CD4-positive, alpha-beta T cell treated with Interleukin-2 at 100 ng/mL for 4 hours (primary cell): ENCODE measurements at regions not wholly inside any gene's neighbourhood (a gene's known extent, or its start where the extent isn't known, plus 50 kb on each side); places are given as distances from the start of the nearest gene placed in this dataset.

Experiments
- DNase-seq: peaks from one replicate; pipeline ENCODE4 v3.0.0-alpha.2; 2020; ENCODE audit warnings: low spot score

- DNase-seq: no peak
Measured at GRCh38 chr10:129020651-129021330, 446.2 kb upstream of the MGMT start.

- no peak for DNase-seq
Measured at GRCh38 chr10:129021594-129022304, 445.3 kb upstream of the MGMT start.

GRCh38 chr10:129023082-129023481 is 444.0 kb upstream of the MGMT start:
- DNase-seq: no peak

GRCh38 chr10:129024046-129024445 is 443.0 kb upstream of the MGMT start:
- DNase-seq: no peak

- DNase-seq: no peak
Measured at GRCh38 chr10:129025787-129026186, 441.3 kb upstream of the MGMT start.

GRCh38 chr10:129027906-129028305 is 439.1 kb upstream of the MGMT start:
- DNase-seq: no peak

GRCh38 chr10:129028451-129028850 is 438.6 kb upstream of the MGMT start:
- DNase-seq: no peak

GRCh38 chr10:129029051-129029450 is 438.0 kb upstream of the MGMT start:
- no peak for DNase-seq

GRCh38 chr10:129029851-129030602 is 437.0 kb upstream of the MGMT start:
- no peak for DNase-seq

- no peak for DNase-seq
Measured at GRCh38 chr10:129030603-129030895, 436.5 kb upstream of the MGMT start.

- peak; percentile 21 for DNase-seq
Measured at GRCh38 chr10:129030996-129031843, 435.8 kb upstream of the MGMT start.

- DNase-seq: no peak
Measured at GRCh38 chr10:129031844-129032150, 435.2 kb upstream of the MGMT start.

- DNase-seq: no peak
Measured at GRCh38 chr10:129032372-129033313, 434.4 kb upstream of the MGMT start.

GRCh38 chr10:129033340-129033739 is 433.7 kb upstream of the MGMT start:
- no peak for DNase-seq

- DNase-seq: no peak
Measured at GRCh38 chr10:129033790-129034272, 433.2 kb upstream of the MGMT start.

GRCh38 chr10:129035052-129035827 is 431.8 kb upstream of the MGMT start:
- peak; percentile 50 for DNase-seq

- no peak for DNase-seq
Measured at GRCh38 chr10:129038522-129038921, 428.5 kb upstream of the MGMT start.

GRCh38 chr10:129039406-129040370 is 427.4 kb upstream of the MGMT start:
- no peak for DNase-seq

GRCh38 chr10:129040377-129040776 is 426.7 kb upstream of the MGMT start:
- DNase-seq: no peak
